Thoracic aorta (tissue), 2 donors: ENCODE measurements at regions not wholly inside any gene's neighbourhood (a gene's known extent, or its start where the extent isn't known, plus 50 kb on each side); places are given as distances from the start of the nearest gene placed in this dataset.

Source experiments
- ATAC-seq: fragments of 150-250 bp; one replicate; pipeline ENCODE4 v1.8.0; 2017; ENCODE audit warnings: low read depth; ENCODE audit not compliant: insufficient number of reproducible peaks, low FRiP score
- DNase-seq: peaks from one replicate; pipeline ENCODE4 v3.0.0-alpha.2; 2020; ENCODE audit warnings: low spot score
- H3K27ac ChIP-seq, 2 donors: fragments of 200-600 bp; sonication (generic); 1 replicate in 1 of 2; 2 replicates in 1 of 2; pipeline ENCODE4 v1.5.1; 2016; ENCODE audit warnings: mild to moderate bottlenecking in 2 of 2, moderate library complexity in 2 of 2
- H3K27me3 ChIP-seq: fragments of 200-600 bp; sonication (generic); replicated peaks from 2 replicates; pipeline ENCODE4 v1.6.0; 2016; ENCODE audit warnings: mild to moderate bottlenecking; ENCODE audit not compliant: insufficient read depth
- H3K36me3 ChIP-seq: fragments of 200-600 bp; sonication (generic); one replicate; pipeline ENCODE4 v1.5.1; 2016
- H3K4me1 ChIP-seq, 2 donors: fragments of 200-600 bp; sonication (generic); 1 replicate in 1 of 2; 2 replicates in 1 of 2; pipeline versions ENCODE4 v1.5.1 to v1.6.0; 2016; ENCODE audit warnings: low read depth in 2 of 2, mild to moderate bottlenecking in 1 of 2; ENCODE audit not compliant: control insufficient read depth in 1 of 2
- H3K4me3 ChIP-seq: fragments of 200-600 bp; sonication (generic); 2 replicates; pipeline ENCODE4 v1.5.1; 2016; ENCODE audit warnings: mild to moderate bottlenecking
- H3K9me3 ChIP-seq: fragments of 200-600 bp; sonication (generic); 2 replicates; pipeline ENCODE4 v1.5.1; 2016
- TF ChIP-seq, protein P1 (sequence below): fragments of 200-600 bp; sonication (generic); IDR thresholded peaks from one replicate; pipeline ENCODE4 v1.5.1; 2019; ENCODE audit warnings: antibody characterized with exemption

DNA sequence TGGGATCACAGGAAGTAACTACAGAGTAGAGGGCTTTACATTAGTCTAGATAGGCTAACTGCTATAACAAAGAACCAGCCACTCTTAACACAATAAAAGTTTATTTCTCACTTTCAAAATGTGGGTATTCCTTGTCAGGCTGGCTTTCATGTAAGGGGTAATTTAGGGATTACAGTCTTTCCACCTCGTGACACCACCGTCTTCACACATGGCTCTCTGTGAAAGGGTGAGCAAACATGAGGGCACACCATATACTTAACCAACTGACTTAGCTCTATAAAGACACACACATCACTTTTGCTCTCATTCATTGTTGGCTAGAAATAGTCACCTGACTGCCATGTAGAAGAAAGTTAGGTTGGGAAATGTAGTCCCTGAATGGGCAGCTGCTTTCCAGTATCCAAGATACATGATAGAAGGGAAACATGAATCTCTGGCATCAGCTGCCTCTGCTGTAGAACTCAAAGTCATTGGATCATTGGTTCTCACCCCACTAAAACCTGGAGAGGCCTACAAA, 66.1 kb upstream of the CRY1 start:
- no peaks in the 10 kb centered on the region for H3K4me1 ChIP-seq
- no peaks in the 10 kb centered on the region for H3K27me3 ChIP-seq
- no peaks in the 10 kb centered on the region for H3K36me3 ChIP-seq
- H3K27ac ChIP-seq: no peak overlapping the region
- ATAC-seq (no peak), DNase-seq (no peak)
- H3K4me3 ChIP-seq: no peak overlapping the region
- TF ChIP-seq, protein P1, sequence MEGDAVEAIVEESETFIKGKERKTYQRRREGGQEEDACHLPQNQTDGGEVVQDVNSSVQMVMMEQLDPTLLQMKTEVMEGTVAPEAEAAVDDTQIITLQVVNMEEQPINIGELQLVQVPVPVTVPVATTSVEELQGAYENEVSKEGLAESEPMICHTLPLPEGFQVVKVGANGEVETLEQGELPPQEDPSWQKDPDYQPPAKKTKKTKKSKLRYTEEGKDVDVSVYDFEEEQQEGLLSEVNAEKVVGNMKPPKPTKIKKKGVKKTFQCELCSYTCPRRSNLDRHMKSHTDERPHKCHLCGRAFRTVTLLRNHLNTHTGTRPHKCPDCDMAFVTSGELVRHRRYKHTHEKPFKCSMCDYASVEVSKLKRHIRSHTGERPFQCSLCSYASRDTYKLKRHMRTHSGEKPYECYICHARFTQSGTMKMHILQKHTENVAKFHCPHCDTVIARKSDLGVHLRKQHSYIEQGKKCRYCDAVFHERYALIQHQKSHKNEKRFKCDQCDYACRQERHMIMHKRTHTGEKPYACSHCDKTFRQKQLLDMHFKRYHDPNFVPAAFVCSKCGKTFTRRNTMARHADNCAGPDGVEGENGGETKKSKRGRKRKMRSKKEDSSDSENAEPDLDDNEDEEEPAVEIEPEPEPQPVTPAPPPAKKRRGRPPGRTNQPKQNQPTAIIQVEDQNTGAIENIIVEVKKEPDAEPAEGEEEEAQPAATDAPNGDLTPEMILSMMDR: no peak
- no peaks in the 10 kb centered on the region for H3K9me3 ChIP-seq

DNA sequence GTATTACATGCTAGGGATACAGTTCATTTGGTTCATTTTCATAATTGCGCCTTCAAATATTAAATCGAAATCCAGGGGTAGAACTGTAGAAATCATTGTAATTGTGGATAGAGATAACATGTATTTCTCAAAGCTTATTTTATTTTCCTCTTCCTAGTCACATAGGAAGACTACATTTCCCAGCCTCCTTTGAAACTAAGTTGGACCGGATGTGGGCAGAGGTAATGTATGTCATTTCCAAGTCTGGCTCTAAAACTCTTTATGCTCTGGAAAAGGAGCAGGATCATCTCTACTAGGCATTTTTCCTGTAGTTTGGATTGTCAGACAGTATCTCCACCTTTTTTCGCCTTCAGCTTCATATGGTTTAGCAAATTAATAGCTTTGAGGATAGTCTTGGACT, 70.1 kb upstream of the CRY1 start:
- TF ChIP-seq, protein P1: no peak
- Histone ChIP-seq H3K27me3 (no peaks in the 10 kb centered on the region), H3K4me1 (no peaks in the 10 kb centered on the region), H3K27ac (no peak overlapping the region), H3K4me3 (no peak overlapping the region), H3K9me3 (no peaks in the 10 kb centered on the region), H3K36me3 (no peaks in the 10 kb centered on the region)
- ATAC-seq: no peak
- DNase-seq: no peak

DNA sequence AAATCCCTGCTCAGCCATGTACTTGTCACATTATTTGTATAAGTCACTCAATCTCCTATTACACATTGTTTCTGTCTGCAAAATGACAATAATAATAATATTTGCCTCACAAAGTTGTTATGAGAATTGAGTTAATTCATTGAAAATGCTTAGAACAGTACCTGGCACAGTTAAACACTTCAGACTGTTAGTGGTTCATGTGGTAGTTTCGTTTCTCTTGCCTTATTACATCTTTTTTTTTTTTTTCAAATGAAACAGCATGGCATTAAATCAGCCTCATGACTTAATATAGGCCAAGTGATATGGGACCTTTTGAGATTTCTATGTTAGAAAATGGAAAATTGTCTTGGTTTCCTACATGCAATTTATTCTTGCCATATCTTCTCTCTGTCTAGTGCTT, 71.0 kb upstream of the CRY1 start:
- Histone ChIP-seq H3K36me3 (no peaks in the 10 kb centered on the region), H3K27me3 (no peaks in the 10 kb centered on the region), H3K4me3 (no peak overlapping the region), H3K4me1 (no peaks in the 10 kb centered on the region), H3K9me3 (no peaks in the 10 kb centered on the region), H3K27ac (no peak overlapping the region)
- TF ChIP-seq, protein P1: no peak
- DNase-seq (no peak), ATAC-seq (no peak)

DNA sequence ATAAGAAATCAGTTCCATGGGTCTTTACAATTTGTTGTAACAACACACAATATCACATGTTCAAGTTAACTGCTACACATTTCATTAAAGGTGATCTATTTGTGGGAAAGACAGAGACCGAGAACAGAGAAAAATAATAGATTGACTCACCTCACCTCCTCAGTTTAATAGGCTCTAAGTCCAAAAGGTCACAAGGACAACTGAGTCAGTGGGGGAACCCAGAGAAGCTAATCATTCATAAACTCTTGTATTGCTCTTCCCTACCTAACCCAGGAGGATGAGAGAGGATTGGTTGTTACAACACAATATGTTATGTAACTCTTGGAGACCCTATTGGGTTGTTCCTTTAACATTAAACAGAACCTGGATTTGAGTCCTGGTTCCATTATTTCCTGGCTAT, 72.2 kb upstream of the CRY1 start:
- Histone ChIP-seq H3K4me3 (no peak overlapping the region), H3K4me1 (no peaks in the 10 kb centered on the region), H3K27me3 (no peaks in the 10 kb centered on the region), H3K36me3 (no peaks in the 10 kb centered on the region), H3K27ac (no peak overlapping the region), H3K9me3 (no peaks in the 10 kb centered on the region)
- TF ChIP-seq, protein P1: no peak
- no peak for ATAC-seq
- DNase-seq: no peak

DNA sequence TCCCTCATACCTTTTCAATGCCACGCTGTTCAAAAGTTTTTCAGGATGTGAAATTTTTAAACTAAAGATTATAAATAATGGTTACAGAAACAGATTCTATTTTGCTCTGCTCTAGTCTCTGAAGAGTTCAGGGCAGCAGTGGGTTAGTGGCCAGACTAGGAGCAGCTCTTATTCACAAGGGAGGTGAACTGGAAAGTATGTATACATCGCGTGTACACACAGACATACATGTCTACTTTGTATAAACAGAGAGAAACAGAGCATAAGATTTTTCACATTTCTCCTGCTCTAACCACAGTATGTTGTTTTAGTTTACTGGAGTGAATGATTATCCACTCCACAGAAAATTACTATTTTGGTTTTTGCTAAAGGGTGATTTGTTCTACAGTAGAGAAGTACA, 74.4 kb upstream of the CRY1 start:
- TF ChIP-seq, protein P1: no peak
- Histone ChIP-seq H3K36me3 (no peaks in the 10 kb centered on the region), H3K27ac (no peak overlapping the region), H3K9me3 (no peaks in the 10 kb centered on the region), H3K4me3 (no peak overlapping the region), H3K4me1 (no peaks in the 10 kb centered on the region), H3K27me3 (no peaks in the 10 kb centered on the region)
- no peak for DNase-seq
- ATAC-seq: no peak
